ENCODE measurements at regions not wholly inside any gene's neighbourhood (a gene's known extent, or its start where the extent isn't known, plus 50 kb on each side); places are given as distances from the start of the nearest gene placed in this dataset.

GRCh38 chr2:23269747-23270146, 115.2 kb upstream of the KLHL29 start:
- TF ChIP-seq ZBTB43 (CRISPR knock-in tag; IDR thresholded peaks at IDR 0.05): no peak
- TF ChIP-seq, protein P1, sequence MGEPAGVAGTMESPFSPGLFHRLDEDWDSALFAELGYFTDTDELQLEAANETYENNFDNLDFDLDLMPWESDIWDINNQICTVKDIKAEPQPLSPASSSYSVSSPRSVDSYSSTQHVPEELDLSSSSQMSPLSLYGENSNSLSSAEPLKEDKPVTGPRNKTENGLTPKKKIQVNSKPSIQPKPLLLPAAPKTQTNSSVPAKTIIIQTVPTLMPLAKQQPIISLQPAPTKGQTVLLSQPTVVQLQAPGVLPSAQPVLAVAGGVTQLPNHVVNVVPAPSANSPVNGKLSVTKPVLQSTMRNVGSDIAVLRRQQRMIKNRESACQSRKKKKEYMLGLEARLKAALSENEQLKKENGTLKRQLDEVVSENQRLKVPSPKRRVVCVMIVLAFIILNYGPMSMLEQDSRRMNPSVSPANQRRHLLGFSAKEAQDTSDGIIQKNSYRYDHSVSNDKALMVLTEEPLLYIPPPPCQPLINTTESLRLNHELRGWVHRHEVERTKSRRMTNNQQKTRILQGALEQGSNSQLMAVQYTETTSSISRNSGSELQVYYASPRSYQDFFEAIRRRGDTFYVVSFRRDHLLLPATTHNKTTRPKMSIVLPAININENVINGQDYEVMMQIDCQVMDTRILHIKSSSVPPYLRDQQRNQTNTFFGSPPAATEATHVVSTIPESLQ (CRISPR knock-in tag; IDR thresholded peaks at IDR 0.05): no peak
- TF ChIP-seq, protein P2, sequence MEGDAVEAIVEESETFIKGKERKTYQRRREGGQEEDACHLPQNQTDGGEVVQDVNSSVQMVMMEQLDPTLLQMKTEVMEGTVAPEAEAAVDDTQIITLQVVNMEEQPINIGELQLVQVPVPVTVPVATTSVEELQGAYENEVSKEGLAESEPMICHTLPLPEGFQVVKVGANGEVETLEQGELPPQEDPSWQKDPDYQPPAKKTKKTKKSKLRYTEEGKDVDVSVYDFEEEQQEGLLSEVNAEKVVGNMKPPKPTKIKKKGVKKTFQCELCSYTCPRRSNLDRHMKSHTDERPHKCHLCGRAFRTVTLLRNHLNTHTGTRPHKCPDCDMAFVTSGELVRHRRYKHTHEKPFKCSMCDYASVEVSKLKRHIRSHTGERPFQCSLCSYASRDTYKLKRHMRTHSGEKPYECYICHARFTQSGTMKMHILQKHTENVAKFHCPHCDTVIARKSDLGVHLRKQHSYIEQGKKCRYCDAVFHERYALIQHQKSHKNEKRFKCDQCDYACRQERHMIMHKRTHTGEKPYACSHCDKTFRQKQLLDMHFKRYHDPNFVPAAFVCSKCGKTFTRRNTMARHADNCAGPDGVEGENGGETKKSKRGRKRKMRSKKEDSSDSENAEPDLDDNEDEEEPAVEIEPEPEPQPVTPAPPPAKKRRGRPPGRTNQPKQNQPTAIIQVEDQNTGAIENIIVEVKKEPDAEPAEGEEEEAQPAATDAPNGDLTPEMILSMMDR (IDR thresholded peaks at IDR 0.05): no peak
- TF ChIP-seq FOXJ3 (CRISPR knock-in tag; IDR thresholded peaks at IDR 0.05; ENCODE audit: borderline replicate concordance): no peak
- no peak for TF ChIP-seq TEAD4 (CRISPR knock-in tag; IDR thresholded peaks at IDR 0.05)
- TF ChIP-seq, protein P3, sequence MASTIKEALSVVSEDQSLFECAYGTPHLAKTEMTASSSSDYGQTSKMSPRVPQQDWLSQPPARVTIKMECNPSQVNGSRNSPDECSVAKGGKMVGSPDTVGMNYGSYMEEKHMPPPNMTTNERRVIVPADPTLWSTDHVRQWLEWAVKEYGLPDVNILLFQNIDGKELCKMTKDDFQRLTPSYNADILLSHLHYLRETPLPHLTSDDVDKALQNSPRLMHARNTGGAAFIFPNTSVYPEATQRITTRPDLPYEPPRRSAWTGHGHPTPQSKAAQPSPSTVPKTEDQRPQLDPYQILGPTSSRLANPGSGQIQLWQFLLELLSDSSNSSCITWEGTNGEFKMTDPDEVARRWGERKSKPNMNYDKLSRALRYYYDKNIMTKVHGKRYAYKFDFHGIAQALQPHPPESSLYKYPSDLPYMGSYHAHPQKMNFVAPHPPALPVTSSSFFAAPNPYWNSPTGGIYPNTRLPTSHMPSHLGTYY (CRISPR knock-in tag; IDR thresholded peaks at IDR 0.05): no peak
- no peak for TF ChIP-seq USF2 (CRISPR knock-in tag; IDR thresholded peaks at IDR 0.05)
- no peak for TF ChIP-seq PRDM15 (CRISPR knock-in tag; IDR thresholded peaks at IDR 0.05)
- TF ChIP-seq ETV6 (CRISPR knock-in tag; IDR thresholded peaks at IDR 0.05): no peak
- no peak for TF ChIP-seq JUN (CRISPR knock-in tag; IDR thresholded peaks at IDR 0.05)
- TF ChIP-seq, protein P4, sequence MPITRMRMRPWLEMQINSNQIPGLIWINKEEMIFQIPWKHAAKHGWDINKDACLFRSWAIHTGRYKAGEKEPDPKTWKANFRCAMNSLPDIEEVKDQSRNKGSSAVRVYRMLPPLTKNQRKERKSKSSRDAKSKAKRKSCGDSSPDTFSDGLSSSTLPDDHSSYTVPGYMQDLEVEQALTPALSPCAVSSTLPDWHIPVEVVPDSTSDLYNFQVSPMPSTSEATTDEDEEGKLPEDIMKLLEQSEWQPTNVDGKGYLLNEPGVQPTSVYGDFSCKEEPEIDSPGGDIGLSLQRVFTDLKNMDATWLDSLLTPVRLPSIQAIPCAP (CRISPR knock-in tag; IDR thresholded peaks at IDR 0.05): no peak

Data from WTC11 (cell line).